Right lobe of liver (tissue), 6 donors: ENCODE measurements at regions not wholly inside any gene's neighbourhood (a gene's known extent, or its start where the extent isn't known, plus 50 kb on each side); places are given as distances from the start of the nearest gene placed in this dataset.

Source experiments
- ATAC-seq, 4 donors: fragments of 200-7000 bp; cut with Tn5 transposase; one replicate each; pipeline ENCODE4 v1.9.1; 2020; ENCODE audit warnings: mild to moderate bottlenecking in 4 of 4, moderate library complexity in 4 of 4
- DNase-seq, 3 donors: peaks; one replicate each; pipeline ENCODE4 v3.0.0-alpha.2; 2020
- H3K27ac ChIP-seq, 3 donors: fragments of 200-600 bp; one replicate each; pipeline ENCODE4 v1.8.0; 2022
- H3K27me3 ChIP-seq, 2 donors: fragments of 200-600 bp; one replicate each; pipeline ENCODE4 v1.8.0; 2022
- H3K36me3 ChIP-seq, 4 donors: fragments of 200-600 bp; sonication (generic) in 1 of 4; one replicate each; pipeline versions ENCODE4 v1.5.1 to v1.8.0; 2017 to 2022; ENCODE audit warnings: control low read depth in 1 of 4
- H3K4me1 ChIP-seq, 4 donors: fragments of 200-600 bp; sonication (generic) in 1 of 4; one replicate each; pipeline versions ENCODE4 v1.5.1 to v1.8.0; 2017 to 2022; ENCODE audit warnings: control low read depth in 1 of 4
- H3K4me3 ChIP-seq, 3 donors: fragments of 200-600 bp; one replicate each; pipeline ENCODE4 v1.8.0; 2022
- H3K9me3 ChIP-seq, 4 donors: fragments of 200-600 bp; sonication (generic) in 1 of 4; one replicate each; pipeline versions ENCODE4 v1.5.1 to v1.8.0; 2017 to 2022; ENCODE audit warnings: control low read depth in 1 of 4
- POLR2A ChIP-seq: fragments of 450-650 bp; IDR thresholded peaks from one replicate; pipeline ENCODE4 v1.6.1; 2017; ENCODE audit warnings: antibody characterized with exemption, mild to moderate bottlenecking
- WGBS: methylation state at CpG from one replicate; pipeline ENCODE4 v1.1.6; 2018; ENCODE audit warnings: low coverage, low lambda C conversion rate; ENCODE audit not compliant: insufficient coverage; ENCODE audit errors: missing lambda C conversion rate; 5-methylcytosine and 5-hydroxymethylcytosine counted together
- intact Hi-C, 2 donors: fragments of 100-400 bp; cut with DNase I; formaldehyde crosslinking; loops; one replicate each; pipeline versions ENCODE4 v1.11.2 to v1.14.1; 2022
- TF ChIP-seq, protein P1 (sequence below), 4 donors: fragments of 200-600 bp in 3 of 4; fragments of 450-650 bp in 1 of 4; IDR thresholded peaks; one replicate each; pipeline versions ENCODE4 v1.5.1 to v1.8.0; 2016 to 2022; ENCODE audit warnings: antibody characterized with exemption in 4 of 4, mild to moderate bottlenecking in 2 of 4
- donor health status: DM: no; HTN: yes; CAD: no.
- donor health status: DM: no; HTN: no; CAD: no.
- donor health status: DM: no; HTN: no; CAD: no.
- donor health status: DM: no; HTN: yes; CAD: no.
- donor health status: DM: no; HTN: yes; CAD: no.

DNA sequence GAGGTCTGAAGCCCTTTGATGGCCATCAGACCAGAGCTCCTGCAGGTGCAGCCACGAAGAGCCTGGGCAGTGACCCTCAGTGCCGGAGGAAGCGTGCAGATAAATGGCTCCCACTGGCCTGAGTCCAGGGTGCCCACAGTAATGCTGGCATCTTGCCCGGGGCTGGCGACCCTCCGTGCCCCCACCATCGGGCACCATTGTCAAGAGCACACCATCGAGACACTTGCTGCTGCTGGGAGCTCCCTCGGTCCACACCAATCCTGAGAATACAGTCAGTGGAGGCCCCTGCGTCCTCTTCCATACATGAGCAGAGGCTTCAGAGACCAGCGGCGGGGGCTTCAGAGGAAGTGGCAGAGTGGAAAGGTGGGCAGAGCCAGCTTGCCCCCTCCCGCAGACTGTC is 1448.3 kb downstream of the BRD1 start:
- WGBS: 94% methylated on average over 3 of the region's 13 CpGs
- H3K9me3 ChIP-seq: no peaks in the 10 kb centered on the region
- H3K4me3 ChIP-seq: no peak overlapping the region
- intact Hi-C loops: no loop called here
- no peak overlapping the region for H3K27ac ChIP-seq
- TF ChIP-seq POLR2A: no peak
- TF ChIP-seq, protein P1, sequence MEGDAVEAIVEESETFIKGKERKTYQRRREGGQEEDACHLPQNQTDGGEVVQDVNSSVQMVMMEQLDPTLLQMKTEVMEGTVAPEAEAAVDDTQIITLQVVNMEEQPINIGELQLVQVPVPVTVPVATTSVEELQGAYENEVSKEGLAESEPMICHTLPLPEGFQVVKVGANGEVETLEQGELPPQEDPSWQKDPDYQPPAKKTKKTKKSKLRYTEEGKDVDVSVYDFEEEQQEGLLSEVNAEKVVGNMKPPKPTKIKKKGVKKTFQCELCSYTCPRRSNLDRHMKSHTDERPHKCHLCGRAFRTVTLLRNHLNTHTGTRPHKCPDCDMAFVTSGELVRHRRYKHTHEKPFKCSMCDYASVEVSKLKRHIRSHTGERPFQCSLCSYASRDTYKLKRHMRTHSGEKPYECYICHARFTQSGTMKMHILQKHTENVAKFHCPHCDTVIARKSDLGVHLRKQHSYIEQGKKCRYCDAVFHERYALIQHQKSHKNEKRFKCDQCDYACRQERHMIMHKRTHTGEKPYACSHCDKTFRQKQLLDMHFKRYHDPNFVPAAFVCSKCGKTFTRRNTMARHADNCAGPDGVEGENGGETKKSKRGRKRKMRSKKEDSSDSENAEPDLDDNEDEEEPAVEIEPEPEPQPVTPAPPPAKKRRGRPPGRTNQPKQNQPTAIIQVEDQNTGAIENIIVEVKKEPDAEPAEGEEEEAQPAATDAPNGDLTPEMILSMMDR (IDR thresholded peaks at IDR 0.05): no peak
- H3K4me1 ChIP-seq: no peaks in the 10 kb centered on the region
- DNase-seq (peak in 1 of 3 donors; percentile 54), ATAC-seq (no peak)
- no peaks in the 10 kb centered on the region for H3K27me3 ChIP-seq
- no peaks in the 10 kb centered on the region for H3K36me3 ChIP-seq

DNA sequence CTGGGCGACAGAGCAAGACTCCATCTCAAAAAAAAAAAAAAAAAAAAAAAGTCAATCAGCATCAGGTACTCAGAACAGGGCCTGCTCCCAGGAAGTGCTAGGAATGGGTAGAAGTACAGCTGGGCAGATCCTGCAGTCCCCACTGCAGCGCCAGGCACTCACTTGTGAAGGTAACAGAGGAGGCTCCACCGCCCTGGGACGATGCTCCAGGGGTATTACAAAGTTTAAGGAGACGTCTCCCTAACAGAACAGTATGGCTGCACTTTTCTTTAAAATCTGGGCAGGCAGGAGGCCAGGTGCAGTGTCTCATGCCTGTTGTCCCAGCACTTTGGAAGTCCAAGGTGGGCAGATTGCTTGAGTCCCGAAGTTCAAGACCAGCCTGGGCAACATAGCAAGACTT is 1449.0 kb downstream of the BRD1 start:
- H3K36me3 ChIP-seq: no peaks in the 10 kb centered on the region

DNA sequence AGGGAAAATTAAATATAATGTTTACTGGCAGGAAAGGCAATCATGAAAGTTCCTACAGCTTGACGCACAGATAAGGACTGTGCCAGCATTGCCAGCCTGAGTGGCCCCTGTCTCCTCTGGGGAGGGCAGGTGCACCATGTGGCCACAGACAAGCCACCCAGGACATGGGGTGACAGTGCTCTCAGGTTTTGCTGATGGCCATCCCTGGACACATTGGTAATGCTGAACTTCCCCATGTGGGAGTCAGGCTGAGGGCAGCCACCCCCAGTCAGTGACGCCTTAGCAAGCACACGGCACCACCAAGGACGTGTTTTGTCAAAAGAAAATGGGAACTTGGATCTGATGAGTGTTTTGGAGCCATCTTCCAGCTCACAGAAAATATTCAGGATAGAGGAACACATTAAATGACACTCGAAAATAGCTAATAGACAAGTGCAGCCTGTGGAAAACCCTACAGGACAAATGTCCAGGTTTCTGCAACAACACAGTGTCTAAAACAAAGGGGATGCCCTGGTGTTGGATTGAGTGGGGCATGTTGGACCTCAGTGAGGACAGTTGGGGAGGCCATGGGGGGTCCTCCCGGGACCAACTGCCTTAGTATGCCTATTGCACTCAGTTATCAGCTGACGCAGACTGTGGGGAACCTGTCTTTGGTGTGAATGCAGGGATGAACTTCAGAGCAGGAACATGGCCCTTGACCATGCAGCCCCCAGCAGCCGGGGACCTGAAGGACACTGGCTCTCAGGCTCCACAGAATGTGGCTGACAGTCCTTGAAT is 1450.5 kb downstream of the BRD1 start:
- no peak overlapping the region for H3K4me3 ChIP-seq
- TF ChIP-seq, protein P1 (IDR thresholded peaks at IDR 0.05): no peak
- TF ChIP-seq POLR2A: no peak
- no peaks in the 10 kb centered on the region for H3K4me1 ChIP-seq
- no peaks in the 10 kb centered on the region for H3K9me3 ChIP-seq
- intact Hi-C loops: no loop called here
- DNase-seq (peak in 1 of 3 donors; percentile 39), ATAC-seq (no peak)
- no peaks in the 10 kb centered on the region for H3K36me3 ChIP-seq
- no peak overlapping the region for H3K27ac ChIP-seq
- no peaks in the 10 kb centered on the region for H3K27me3 ChIP-seq
- 49% methylated on average over 5 of the region's 8 CpGs for WGBS

More for the DNA sequence above, 1449.0 kb downstream of the BRD1 start:
- no peak for ATAC-seq
- peak in 1 of 3 donors; percentile 46 for DNase-seq
- Histone ChIP-seq H3K27me3 (no peaks in the 10 kb centered on the region), H3K4me3 (no peak overlapping the region), H3K4me1 (no peaks in the 10 kb centered on the region), H3K27ac (no peak overlapping the region), H3K9me3 (no peaks in the 10 kb centered on the region)
- no peak for TF ChIP-seq POLR2A
- TF ChIP-seq, protein P1 (IDR thresholded peaks at IDR 0.05): no peak
- intact Hi-C loops: no loop called here
- WGBS: 78% methylated on average over 2 of the region's 6 CpGs

DNA sequence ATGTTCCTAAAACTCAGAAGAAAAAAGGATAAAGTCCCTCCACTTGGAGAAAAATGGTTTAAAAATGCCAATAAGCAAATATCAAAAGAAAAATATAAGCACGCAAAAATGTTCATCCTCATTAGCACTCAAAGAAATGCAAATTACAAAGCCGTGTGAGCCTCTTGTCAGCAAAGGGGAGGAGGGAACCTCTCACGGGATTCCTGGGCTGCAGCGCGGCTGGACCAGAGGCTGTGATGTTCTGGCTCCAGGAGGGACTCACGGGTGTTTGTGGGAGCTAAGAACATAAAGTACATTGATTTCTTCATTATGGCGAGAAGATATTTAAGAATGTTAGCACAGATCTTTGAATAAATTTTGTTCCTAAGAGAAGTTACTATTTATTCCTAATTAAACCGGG is 1451.2 kb downstream of the BRD1 start:
- H3K4me3 ChIP-seq: no peak overlapping the region
- H3K4me1 ChIP-seq: no peaks in the 10 kb centered on the region
- intact Hi-C loops: no loop called here
- no peak overlapping the region for H3K27ac ChIP-seq
- WGBS: 19% methylated on average over 8 of the region's 8 CpGs
- DNase-seq (peak in 1 of 3 donors; percentile 10), ATAC-seq (no peak)
- H3K9me3 ChIP-seq: no peaks in the 10 kb centered on the region
- H3K36me3 ChIP-seq: no peaks in the 10 kb centered on the region
- TF ChIP-seq, protein P1 (IDR thresholded peaks at IDR 0.05): no peak
- no peak for TF ChIP-seq POLR2A
- no peaks in the 10 kb centered on the region for H3K27me3 ChIP-seq
